ENCODE measurements at regions not wholly inside any gene's neighbourhood (a gene's known extent, or its start where the extent isn't known, plus 50 kb on each side); places are given as distances from the start of the nearest gene placed in this dataset.
A peak's percentile ranks its signal among the peaks of the same experiment; 100 is the strongest.

GRCh38 chr3:72597756-72598195 is 250.5 kb downstream of the SHQ1 start:
- H3K27me3 ChIP-seq, result no peaks in the 10 kb centered on the region
- ATAC-seq (no peak), DNase-seq (no peak)
- H3K4me3 ChIP-seq, result no peak overlapping the region
- 100% methylated on average over 3 of the region's 5 CpGs for WGBS (ENCODE audit: insufficient coverage, low coverage, low lambda C conversion rate, missing lambda C conversion rate)
- no peak for TF ChIP-seq CTCF (IDR thresholded peaks at IDR 0.05)
- TF ChIP-seq POLR2A (IDR thresholded peaks at IDR 0.05), result no peak
- H3K36me3 ChIP-seq, result no peaks in the 10 kb centered on the region
- H3K4me1 ChIP-seq, result peaks cover 0 to 7% (median 0%) of the 10 kb centered on the region in 4 donors
- no peak overlapping the region for H3K27ac ChIP-seq
- H3K9me3 ChIP-seq, result no peaks in the 10 kb centered on the region
- intact Hi-C loops (cut with DNase I), result no loop called here

- ATAC-seq (no peak), DNase-seq (no peak)
- H3K9me3 ChIP-seq, result no peaks in the 10 kb centered on the region
- peaks cover 0 to 7% (median 0%) of the 10 kb centered on the region in 4 donors for H3K4me1 ChIP-seq
- no peaks in the 10 kb centered on the region for H3K36me3 ChIP-seq
- H3K27me3 ChIP-seq, result no peaks in the 10 kb centered on the region
- no peak for TF ChIP-seq POLR2A (IDR thresholded peaks at IDR 0.05)
- intact Hi-C loops (cut with DNase I), result no loop called here
- H3K27ac ChIP-seq, result no peak overlapping the region
- H3K4me3 ChIP-seq, result no peak overlapping the region
Observed at GRCh38 chr3:72597043-72597442, 251.2 kb downstream of the SHQ1 start.

- TF ChIP-seq CTCF (IDR thresholded peaks at IDR 0.05) (no peak), POLR2A (IDR thresholded peaks at IDR 0.05) (no peak)
- DNase-seq (no peak), ATAC-seq (no peak)
- Histone ChIP-seq H3K36me3 (no peaks in the 10 kb centered on the region), H3K4me3 (no peak overlapping the region), H3K9me3 (no peaks in the 10 kb centered on the region), H3K4me1 (peaks cover 0 to 13% (median 2%) of the 10 kb centered on the region in 4 donors), H3K27ac (no peak overlapping the region), H3K27me3 (no peaks in the 10 kb centered on the region)
- intact Hi-C loops (cut with DNase I), result no loop called here
- WGBS (ENCODE audit: insufficient coverage, low coverage, low lambda C conversion rate, missing lambda C conversion rate), result 96% methylated on average over 3 of the region's 7 CpGs
Observed at GRCh38 chr3:72595927-72596610, 252.2 kb downstream of the SHQ1 start.

- Histone ChIP-seq H3K27me3 (no peaks in the 10 kb centered on the region), H3K36me3 (no peaks in the 10 kb centered on the region), H3K27ac (no peak overlapping the region), H3K4me3 (no peak overlapping the region), H3K9me3 (no peaks in the 10 kb centered on the region), H3K4me1 (peaks cover 0 to 20% (median 5%) of the 10 kb centered on the region in 4 donors)
- intact Hi-C loops (cut with DNase I), result no loop called here
- DNase-seq (no peak), ATAC-seq (no peak)
- TF ChIP-seq CTCF (IDR thresholded peaks at IDR 0.05) (no peak), POLR2A (IDR thresholded peaks at IDR 0.05) (no peak)
- 69% methylated on average over 4 of the region's 4 CpGs for WGBS (ENCODE audit: insufficient coverage, low coverage, low lambda C conversion rate, missing lambda C conversion rate)
Observed at GRCh38 chr3:72595376-72595775, 252.9 kb downstream of the SHQ1 start.

GRCh38 chr3:72594615-72595215 is 253.5 kb downstream of the SHQ1 start:
- WGBS (ENCODE audit: insufficient coverage, low coverage, low lambda C conversion rate, missing lambda C conversion rate), result 100% methylated on average over 2 of the region's 3 CpGs
- Histone ChIP-seq H3K27me3 (no peaks in the 10 kb centered on the region), H3K4me1 (peaks cover 0 to 26% (median 8%) of the 10 kb centered on the region in 4 donors), H3K4me3 (no peak overlapping the region), H3K9me3 (no peaks in the 10 kb centered on the region), H3K36me3 (no peaks in the 10 kb centered on the region), H3K27ac (peak overlapping the region in 2 of 3 donors; percentile 42 to 71)
- ATAC-seq, result no peak
- intact Hi-C loops (cut with DNase I), result no loop called here
- DNase-seq, result no peak
- TF ChIP-seq CTCF (IDR thresholded peaks at IDR 0.05) (no peak), POLR2A (IDR thresholded peaks at IDR 0.05) (no peak)

All from right lobe of liver (tissue), 6 donors.